Osteocyte (in vitro differentiated cells): ENCODE measurements at regions not wholly inside any gene's neighbourhood (a gene's known extent, or its start where the extent isn't known, plus 50 kb on each side); places are given as distances from the start of the nearest gene placed in this dataset.

Experiments used
- DNase-seq: peaks from one replicate; pipeline ENCODE4 v3.0.0; 2021; ENCODE audit warnings: mixed read lengths; ENCODE audit not compliant: unreplicated experiment; ENCODE audit errors: extremely low spot score
- H3K27ac Mint-ChIP-seq: one replicate; pipeline ENCODE4 v1.8.0; 2021; ENCODE audit warnings: mild to moderate bottlenecking, mixed read lengths; ENCODE audit not compliant: unreplicated experiment
- H3K27me3 Mint-ChIP-seq: one replicate; pipeline ENCODE4 v1.8.0; 2021; ENCODE audit warnings: mixed read lengths; ENCODE audit not compliant: unreplicated experiment
- H3K36me3 Mint-ChIP-seq: one replicate; pipeline ENCODE4 v1.8.0; 2021; ENCODE audit warnings: mixed read lengths; ENCODE audit not compliant: unreplicated experiment
- H3K4me1 Mint-ChIP-seq: one replicate; pipeline ENCODE4 v1.8.0; 2021; ENCODE audit warnings: mixed read lengths; ENCODE audit not compliant: unreplicated experiment
- H3K4me3 Mint-ChIP-seq: one replicate; pipeline ENCODE4 v1.8.0; 2021; ENCODE audit warnings: mild to moderate bottlenecking, moderate library complexity, mixed read lengths; ENCODE audit not compliant: unreplicated experiment
- H3K9me3 Mint-ChIP-seq: one replicate; pipeline ENCODE4 v1.8.0; 2021; ENCODE audit warnings: mixed read lengths; ENCODE audit not compliant: unreplicated experiment
- TF ChIP-seq, protein P1 (sequence below): fragments of 200-600 bp; sonication (generic); IDR thresholded peaks from 2 replicates; pipeline ENCODE4 v1.5.0; 2021; ENCODE audit warnings: antibody characterized with exemption, mild to moderate bottlenecking, moderate library complexity

DNA sequence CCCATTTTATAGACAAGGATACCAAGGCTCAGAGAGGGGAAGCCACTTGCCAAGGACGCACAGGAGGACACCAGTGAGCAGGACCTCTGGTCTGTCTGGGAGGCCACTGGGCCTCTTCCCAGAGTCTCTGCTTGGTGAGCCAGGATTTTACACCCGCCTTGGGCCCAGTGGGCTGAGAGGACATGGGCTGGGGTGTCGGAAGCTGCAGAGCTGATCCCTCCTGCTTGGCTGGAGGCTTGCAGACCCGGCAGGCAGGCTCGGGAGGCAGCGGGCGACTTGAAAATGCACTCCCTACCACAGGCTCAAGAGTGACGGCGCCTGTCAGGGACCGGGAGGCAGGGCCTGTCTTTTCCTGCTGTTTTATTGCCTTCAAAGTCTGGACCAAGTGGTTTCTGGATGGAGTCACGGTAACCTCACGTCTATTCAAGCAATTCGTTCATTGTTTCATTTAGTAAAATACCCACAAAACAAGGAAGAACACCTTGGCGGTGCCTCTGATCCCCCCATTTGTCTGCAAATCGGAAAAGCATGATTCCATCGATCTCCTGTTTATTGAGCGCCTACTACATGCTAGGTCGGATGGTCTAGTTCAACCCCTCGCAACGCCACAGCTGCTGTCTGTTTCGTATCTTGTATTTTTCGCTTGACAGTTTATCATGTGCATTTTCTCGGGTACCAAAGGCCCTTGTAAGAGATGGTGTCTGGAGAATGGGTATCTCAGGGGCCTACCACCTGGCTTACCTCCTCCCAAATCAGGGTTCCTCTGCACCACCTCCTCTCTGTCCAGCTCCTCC is 108.1 kb upstream of the IER5L start:
- no peak overlapping the region for H3K4me3 Mint-ChIP-seq
- H3K9me3 Mint-ChIP-seq: no peaks in the 10 kb centered on the region
- peaks cover 10% of the 10 kb centered on the region for H3K4me1 Mint-ChIP-seq
- no peaks in the 10 kb centered on the region for H3K36me3 Mint-ChIP-seq
- TF ChIP-seq, protein P1, sequence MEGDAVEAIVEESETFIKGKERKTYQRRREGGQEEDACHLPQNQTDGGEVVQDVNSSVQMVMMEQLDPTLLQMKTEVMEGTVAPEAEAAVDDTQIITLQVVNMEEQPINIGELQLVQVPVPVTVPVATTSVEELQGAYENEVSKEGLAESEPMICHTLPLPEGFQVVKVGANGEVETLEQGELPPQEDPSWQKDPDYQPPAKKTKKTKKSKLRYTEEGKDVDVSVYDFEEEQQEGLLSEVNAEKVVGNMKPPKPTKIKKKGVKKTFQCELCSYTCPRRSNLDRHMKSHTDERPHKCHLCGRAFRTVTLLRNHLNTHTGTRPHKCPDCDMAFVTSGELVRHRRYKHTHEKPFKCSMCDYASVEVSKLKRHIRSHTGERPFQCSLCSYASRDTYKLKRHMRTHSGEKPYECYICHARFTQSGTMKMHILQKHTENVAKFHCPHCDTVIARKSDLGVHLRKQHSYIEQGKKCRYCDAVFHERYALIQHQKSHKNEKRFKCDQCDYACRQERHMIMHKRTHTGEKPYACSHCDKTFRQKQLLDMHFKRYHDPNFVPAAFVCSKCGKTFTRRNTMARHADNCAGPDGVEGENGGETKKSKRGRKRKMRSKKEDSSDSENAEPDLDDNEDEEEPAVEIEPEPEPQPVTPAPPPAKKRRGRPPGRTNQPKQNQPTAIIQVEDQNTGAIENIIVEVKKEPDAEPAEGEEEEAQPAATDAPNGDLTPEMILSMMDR: no peak
- peak; percentile 79 for DNase-seq
- H3K27ac Mint-ChIP-seq: no peak overlapping the region
- no peaks in the 10 kb centered on the region for H3K27me3 Mint-ChIP-seq

DNA sequence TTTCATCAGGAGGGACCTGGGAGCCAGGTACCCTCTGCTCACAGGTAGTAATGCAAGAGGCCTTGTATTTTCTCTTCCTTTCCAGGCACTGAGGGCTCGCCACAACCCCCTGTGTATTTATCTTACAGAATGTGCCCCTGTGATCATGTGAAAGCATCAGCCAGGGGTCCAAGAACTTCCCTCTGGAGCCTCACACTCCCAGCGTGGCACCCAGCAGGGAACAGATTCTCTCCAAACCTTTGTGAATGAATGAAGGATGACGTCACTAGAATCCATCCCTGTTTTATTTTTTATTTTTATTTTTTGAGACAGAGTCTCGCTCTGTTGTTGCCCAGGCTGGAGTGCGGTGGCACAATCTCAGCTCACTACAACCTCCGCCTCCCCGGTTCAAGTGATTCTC is 107.3 kb upstream of the IER5L start:
- Mint-ChIP-seq H3K9me3 (no peaks in the 10 kb centered on the region), H3K27ac (no peak overlapping the region), H3K27me3 (no peaks in the 10 kb centered on the region), H3K4me1 (peaks cover 10% of the 10 kb centered on the region), H3K4me3 (no peak overlapping the region), H3K36me3 (no peaks in the 10 kb centered on the region)
- TF ChIP-seq, protein P1: no peak
- peak; percentile 49 for DNase-seq

DNA sequence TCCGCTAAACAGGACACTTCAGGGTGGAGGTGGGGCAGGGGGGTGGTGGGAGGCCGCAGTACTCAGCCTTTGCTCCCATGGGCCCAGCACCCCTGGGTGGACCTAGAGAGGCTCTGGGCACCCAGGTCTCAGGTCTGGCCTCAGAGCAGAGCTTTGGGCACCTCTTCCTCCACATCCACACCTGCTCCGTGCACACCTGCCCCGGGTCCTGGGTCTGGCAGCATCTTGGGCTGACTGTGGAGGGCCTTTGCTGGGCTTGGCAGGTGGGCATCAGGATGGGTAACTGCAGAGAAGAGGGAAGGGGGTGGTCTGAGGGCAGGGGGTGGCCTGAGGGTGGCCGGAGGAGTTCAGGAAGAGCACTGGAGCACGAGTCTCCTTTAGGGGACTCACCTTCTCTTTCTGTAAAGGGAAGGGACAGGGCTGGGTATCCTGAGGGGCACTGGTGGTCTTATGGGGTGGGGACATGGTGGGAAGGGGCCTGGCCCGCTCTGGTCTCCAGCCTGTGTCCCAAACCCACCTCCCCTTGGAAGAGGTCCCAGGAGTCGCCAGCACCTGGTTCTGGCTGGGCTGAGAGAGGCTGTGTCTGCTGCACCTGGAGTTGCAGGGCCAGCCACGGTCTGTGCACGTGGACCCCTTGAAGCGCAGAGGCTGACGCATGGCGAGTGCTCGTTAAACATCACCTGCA is 106.7 kb upstream of the IER5L start:
- H3K4me1 Mint-ChIP-seq: peaks cover 10% of the 10 kb centered on the region
- TF ChIP-seq, protein P1: no peak
- H3K27ac Mint-ChIP-seq: no peak overlapping the region
- H3K36me3 Mint-ChIP-seq: no peaks in the 10 kb centered on the region
- no peak overlapping the region for H3K4me3 Mint-ChIP-seq
- no peaks in the 10 kb centered on the region for H3K9me3 Mint-ChIP-seq
- no peaks in the 10 kb centered on the region for H3K27me3 Mint-ChIP-seq
- DNase-seq: peak; percentile 81

DNA sequence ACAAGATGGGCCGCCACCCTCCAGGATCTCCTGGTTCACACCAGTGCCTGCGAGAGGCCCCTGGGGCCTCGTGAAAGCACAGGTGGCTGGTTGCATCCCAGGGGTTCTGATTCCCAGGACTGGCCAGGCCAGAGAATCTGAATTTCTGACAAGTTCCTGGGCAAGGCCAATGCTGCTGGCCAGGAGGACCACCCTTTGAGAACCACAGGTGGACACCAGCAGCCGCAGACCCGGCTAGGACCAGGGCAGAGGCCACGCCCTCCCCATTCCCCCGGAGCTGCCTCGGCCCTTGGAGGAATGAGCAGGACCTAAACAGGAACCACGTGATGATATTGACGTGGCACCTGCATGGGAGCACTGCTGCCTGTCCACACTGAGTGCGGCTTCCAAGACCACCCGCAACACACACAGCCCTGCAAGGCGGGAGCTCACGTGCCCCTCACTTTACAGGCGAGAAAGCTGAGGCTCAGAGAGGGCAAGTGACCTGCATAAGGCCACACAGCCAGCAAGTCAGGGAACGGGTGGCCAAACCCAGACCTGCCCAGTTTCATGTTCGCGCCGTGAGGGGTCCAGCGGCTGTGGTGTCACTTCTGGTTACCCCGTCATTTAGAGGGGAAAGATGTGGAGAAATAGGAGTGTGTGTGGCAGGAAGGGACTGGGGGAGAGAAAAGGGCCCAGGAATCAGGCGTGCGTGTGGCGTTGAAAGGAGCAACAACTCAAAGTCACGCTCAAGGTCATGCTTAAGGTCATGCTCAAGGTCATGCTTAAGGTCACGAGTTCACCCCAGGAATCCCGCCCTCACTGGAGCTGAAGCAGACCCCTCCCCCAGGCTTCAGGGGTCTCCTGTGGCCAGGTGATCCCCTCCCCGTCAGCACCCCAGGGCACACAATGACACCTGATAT is 105.9 kb upstream of the IER5L start:
- Mint-ChIP-seq H3K27ac (no peak overlapping the region), H3K9me3 (no peaks in the 10 kb centered on the region), H3K27me3 (no peaks in the 10 kb centered on the region), H3K36me3 (no peaks in the 10 kb centered on the region), H3K4me3 (no peak overlapping the region), H3K4me1 (peaks cover 10% of the 10 kb centered on the region)
- TF ChIP-seq, protein P1: no peak
- peak; percentile 79 for DNase-seq
